ENCODE measurements at regions not wholly inside any gene's neighbourhood (a gene's known extent, or its start where the extent isn't known, plus 50 kb on each side); places are given as distances from the start of the nearest gene placed in this dataset.

DNA sequence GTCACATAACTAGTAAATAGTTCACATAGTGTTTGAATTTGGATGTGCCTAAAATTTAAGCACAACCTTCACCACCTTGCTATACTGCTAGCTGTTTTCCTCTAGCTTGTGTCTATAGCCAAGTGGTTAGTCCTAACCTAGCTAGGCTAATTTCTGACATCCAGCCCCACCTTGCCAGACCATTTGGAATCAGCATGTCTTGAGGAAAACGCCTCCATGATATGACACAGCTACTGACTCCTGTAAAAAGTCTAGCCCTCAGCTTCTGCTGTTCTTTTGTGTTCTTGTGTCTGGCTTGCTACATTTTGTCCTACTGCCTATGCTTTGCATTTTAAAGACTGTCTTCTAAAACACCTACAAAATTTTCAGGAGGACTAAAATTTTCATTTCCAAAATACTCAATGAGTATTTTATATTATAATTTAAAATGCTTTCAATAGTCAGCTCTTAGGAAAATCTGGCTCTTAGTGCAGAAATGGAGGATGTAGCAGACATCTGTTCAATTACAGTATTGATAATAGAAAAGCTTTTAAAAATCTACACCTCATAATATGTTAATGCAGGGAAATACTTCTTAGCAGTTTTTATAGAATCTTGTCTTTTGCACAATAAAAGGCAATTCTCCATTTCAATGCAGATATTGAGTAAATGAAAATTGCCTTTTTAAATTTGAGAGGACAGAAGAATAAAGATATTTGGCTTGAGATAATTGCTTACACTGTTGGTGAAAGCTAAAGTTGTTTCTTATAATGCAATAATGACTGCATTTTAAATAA is 160.8 kb upstream of the APP start:
- TF ChIP-seq, protein P1, sequence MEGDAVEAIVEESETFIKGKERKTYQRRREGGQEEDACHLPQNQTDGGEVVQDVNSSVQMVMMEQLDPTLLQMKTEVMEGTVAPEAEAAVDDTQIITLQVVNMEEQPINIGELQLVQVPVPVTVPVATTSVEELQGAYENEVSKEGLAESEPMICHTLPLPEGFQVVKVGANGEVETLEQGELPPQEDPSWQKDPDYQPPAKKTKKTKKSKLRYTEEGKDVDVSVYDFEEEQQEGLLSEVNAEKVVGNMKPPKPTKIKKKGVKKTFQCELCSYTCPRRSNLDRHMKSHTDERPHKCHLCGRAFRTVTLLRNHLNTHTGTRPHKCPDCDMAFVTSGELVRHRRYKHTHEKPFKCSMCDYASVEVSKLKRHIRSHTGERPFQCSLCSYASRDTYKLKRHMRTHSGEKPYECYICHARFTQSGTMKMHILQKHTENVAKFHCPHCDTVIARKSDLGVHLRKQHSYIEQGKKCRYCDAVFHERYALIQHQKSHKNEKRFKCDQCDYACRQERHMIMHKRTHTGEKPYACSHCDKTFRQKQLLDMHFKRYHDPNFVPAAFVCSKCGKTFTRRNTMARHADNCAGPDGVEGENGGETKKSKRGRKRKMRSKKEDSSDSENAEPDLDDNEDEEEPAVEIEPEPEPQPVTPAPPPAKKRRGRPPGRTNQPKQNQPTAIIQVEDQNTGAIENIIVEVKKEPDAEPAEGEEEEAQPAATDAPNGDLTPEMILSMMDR (tag by site-specific recombination; IDR thresholded peaks at IDR 0.05): no peak
- TF ChIP-seq, protein P2, sequence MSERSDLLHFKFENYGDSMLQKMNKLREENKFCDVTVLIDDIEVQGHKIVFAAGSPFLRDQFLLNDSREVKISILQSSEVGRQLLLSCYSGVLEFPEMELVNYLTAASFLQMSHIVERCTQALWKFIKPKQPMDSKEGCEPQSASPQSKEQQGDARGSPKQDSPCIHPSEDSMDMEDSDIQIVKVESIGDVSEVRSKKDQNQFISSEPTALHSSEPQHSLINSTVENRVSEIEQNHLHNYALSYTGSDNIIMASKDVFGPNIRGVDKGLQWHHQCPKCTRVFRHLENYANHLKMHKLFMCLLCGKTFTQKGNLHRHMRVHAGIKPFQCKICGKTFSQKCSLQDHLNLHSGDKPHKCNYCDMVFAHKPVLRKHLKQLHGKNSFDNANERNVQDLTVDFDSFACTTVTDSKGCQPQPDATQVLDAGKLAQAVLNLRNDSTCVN (tag by site-specific recombination; optimal IDR thresholded peaks at IDR 0.05): no peak
- TF ChIP-seq YY1 (tag by site-specific recombination; IDR thresholded peaks at IDR 0.05): no peak
- TF ChIP-seq, protein P3, sequence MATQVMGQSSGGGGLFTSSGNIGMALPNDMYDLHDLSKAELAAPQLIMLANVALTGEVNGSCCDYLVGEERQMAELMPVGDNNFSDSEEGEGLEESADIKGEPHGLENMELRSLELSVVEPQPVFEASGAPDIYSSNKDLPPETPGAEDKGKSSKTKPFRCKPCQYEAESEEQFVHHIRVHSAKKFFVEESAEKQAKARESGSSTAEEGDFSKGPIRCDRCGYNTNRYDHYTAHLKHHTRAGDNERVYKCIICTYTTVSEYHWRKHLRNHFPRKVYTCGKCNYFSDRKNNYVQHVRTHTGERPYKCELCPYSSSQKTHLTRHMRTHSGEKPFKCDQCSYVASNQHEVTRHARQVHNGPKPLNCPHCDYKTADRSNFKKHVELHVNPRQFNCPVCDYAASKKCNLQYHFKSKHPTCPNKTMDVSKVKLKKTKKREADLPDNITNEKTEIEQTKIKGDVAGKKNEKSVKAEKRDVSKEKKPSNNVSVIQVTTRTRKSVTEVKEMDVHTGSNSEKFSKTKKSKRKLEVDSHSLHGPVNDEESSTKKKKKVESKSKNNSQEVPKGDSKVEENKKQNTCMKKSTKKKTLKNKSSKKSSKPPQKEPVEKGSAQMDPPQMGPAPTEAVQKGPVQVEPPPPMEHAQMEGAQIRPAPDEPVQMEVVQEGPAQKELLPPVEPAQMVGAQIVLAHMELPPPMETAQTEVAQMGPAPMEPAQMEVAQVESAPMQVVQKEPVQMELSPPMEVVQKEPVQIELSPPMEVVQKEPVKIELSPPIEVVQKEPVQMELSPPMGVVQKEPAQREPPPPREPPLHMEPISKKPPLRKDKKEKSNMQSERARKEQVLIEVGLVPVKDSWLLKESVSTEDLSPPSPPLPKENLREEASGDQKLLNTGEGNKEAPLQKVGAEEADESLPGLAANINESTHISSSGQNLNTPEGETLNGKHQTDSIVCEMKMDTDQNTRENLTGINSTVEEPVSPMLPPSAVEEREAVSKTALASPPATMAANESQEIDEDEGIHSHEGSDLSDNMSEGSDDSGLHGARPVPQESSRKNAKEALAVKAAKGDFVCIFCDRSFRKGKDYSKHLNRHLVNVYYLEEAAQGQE (tag by site-specific recombination; IDR thresholded peaks at IDR 0.05): no peak
- no peak for TF ChIP-seq ZNF19 (tag by site-specific recombination; IDR thresholded peaks at IDR 0.05; ENCODE audit: low read depth)
- no peak for TF ChIP-seq ZNF23 (tag by site-specific recombination; IDR thresholded peaks at IDR 0.05; ENCODE audit: borderline replicate concordance)
- no peak for TF ChIP-seq ZFP3 (tag by site-specific recombination; IDR thresholded peaks at IDR 0.05; ENCODE audit: low read depth)
- TF ChIP-seq, protein P4, sequence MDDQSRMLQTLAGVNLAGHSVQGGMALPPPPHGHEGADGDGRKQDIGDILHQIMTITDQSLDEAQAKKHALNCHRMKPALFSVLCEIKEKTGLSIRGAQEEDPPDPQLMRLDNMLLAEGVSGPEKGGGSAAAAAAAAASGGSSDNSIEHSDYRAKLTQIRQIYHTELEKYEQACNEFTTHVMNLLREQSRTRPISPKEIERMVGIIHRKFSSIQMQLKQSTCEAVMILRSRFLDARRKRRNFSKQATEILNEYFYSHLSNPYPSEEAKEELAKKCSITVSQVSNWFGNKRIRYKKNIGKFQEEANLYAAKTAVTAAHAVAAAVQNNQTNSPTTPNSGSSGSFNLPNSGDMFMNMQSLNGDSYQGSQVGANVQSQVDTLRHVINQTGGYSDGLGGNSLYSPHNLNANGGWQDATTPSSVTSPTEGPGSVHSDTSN (CRISPR knock-in tag; IDR thresholded peaks at IDR 0.05): no peak
- TF ChIP-seq, protein P5, sequence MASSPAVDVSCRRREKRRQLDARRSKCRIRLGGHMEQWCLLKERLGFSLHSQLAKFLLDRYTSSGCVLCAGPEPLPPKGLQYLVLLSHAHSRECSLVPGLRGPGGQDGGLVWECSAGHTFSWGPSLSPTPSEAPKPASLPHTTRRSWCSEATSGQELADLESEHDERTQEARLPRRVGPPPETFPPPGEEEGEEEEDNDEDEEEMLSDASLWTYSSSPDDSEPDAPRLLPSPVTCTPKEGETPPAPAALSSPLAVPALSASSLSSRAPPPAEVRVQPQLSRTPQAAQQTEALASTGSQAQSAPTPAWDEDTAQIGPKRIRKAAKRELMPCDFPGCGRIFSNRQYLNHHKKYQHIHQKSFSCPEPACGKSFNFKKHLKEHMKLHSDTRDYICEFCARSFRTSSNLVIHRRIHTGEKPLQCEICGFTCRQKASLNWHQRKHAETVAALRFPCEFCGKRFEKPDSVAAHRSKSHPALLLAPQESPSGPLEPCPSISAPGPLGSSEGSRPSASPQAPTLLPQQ (tag by site-specific recombination; IDR thresholded peaks at IDR 0.05): no peak
- no peak for TF ChIP-seq ZNF274 (IDR thresholded peaks at IDR 0.05; ENCODE audit: low read length)
- TF ChIP-seq ZNF274 (tag by site-specific recombination; IDR thresholded peaks at IDR 0.05; ENCODE audit: borderline replicate concordance): no peak
- no peak for TF ChIP-seq ZNF423 (tag by site-specific recombination; IDR thresholded peaks at IDR 0.05)
- TF ChIP-seq, protein P6, sequence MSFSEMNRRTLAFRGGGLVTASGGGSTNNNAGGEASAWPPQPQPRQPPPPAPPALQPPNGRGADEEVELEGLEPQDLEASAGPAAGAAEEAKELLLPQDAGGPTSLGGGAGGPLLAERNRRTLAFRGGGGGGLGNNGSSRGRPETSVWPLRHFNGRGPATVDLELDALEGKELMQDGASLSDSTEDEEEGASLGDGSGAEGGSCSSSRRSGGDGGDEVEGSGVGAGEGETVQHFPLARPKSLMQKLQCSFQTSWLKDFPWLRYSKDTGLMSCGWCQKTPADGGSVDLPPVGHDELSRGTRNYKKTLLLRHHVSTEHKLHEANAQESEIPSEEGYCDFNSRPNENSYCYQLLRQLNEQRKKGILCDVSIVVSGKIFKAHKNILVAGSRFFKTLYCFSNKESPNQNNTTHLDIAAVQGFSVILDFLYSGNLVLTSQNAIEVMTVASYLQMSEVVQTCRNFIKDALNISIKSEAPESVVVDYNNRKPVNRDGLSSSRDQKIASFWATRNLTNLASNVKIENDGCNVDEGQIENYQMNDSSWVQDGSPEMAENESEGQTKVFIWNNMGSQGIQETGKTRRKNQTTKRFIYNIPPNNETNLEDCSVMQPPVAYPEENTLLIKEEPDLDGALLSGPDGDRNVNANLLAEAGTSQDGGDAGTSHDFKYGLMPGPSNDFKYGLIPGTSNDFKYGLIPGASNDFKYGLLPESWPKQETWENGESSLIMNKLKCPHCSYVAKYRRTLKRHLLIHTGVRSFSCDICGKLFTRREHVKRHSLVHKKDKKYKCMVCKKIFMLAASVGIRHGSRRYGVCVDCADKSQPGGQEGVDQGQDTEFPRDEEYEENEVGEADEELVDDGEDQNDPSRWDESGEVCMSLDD (tag by site-specific recombination; IDR thresholded peaks at IDR 0.05): no peak
- TF ChIP-seq SP2 (tag by site-specific recombination; IDR thresholded peaks at IDR 0.05): no peak
- TF ChIP-seq, protein P7, sequence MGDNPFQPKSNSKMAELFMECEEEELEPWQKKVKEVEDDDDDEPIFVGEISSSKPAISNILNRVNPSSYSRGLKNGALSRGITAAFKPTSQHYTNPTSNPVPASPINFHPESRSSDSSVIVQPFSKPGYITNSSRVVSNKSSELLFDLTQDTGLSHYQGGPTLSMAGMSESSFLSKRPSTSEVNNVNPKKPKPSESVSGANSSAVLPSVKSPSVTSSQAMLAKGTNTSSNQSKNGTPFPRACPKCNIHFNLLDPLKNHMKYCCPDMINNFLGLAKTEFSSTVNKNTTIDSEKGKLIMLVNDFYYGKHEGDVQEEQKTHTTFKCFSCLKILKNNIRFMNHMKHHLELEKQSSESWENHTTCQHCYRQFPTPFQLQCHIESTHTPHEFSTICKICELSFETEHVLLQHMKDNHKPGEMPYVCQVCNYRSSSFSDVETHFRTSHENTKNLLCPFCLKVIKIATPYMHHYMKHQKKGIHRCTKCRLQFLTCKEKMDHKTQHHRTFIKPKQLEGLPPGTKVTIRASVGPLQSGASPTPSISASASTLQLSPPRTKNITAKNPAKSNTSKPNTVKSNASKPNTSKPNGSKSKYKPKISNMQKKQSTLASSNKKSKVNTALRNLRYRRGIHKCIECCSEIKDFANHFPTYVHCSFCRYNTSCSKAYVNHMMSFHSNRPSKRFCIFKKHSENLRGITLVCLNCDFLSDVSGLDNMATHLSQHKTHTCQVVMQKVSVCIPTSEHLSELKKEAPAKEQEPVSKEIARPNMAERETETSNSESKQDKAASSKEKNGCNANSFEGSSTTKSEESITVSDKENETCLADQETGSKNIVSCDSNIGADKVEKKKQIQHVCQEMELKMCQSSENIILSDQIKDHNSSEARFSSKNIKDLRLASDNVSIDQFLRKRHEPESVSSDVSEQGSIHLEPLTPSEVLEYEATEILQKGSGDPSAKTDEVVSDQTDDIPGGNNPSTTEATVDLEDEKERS (tag by site-specific recombination; IDR thresholded peaks at IDR 0.05): no peak
